ENCODE measurements at regions not wholly inside any gene's neighbourhood (a gene's known extent, or its start where the extent isn't known, plus 50 kb on each side); places are given as distances from the start of the nearest gene placed in this dataset.
A peak's percentile ranks its signal among the peaks of the same experiment; 100 is the strongest.

- Histone ChIP-seq H3K79me2 (ENCODE audit: control insufficient read depth, insufficient read depth, low read length) (no peaks in the 10 kb centered on the region), H3K9me3 (replicated peaks; ENCODE audit: control insufficient read depth, insufficient read depth, low read length) (no peaks in the 10 kb centered on the region; the same call in 2 of the 3 replicates), H3K36me3 (ENCODE audit: control insufficient read depth in 2 of 2, insufficient read depth in 2 of 2, low read length in 1 of 2) (no peaks in the 10 kb centered on the region), H2AFZ (ENCODE audit: control insufficient read depth, low read depth, low read length) (no peak overlapping the region), H4K20me1 (ENCODE audit: control insufficient read depth, insufficient read depth) (no peaks in the 10 kb centered on the region), H3K27me3 (replicated peaks in 1 of 2; ENCODE audit: control insufficient read depth in 2 of 2, insufficient read depth in 2 of 2, low read length in 1 of 2) (no peaks in the 10 kb centered on the region), H3K4me2 (ENCODE audit: control insufficient read depth, insufficient read depth) (no peak overlapping the region), H3K27ac (ENCODE audit: control insufficient read depth, insufficient read depth) (no peak overlapping the region), H3K9ac (ENCODE audit: control insufficient read depth, insufficient read depth, low read length) (no peak overlapping the region), H3K4me3 (no peak overlapping the region), H3K4me1 (ENCODE audit: control insufficient read depth, insufficient read depth, low read length) (no peaks in the 10 kb centered on the region)
- ChIA-PET CTCF (no interaction called here), SMC1A (ENCODE audit: uncharacterized antibody, unreplicated experiment) (interaction anchor here (0.6 kb wide), 1 partner anchor 412 kb away, joined by 3 read pairs; no protein-coding TSS in a partner anchor), RAD21 (ENCODE audit: unreplicated experiment) (no interaction called here), POLR2A (interaction anchor here (0.6 kb wide), 1 partner anchor 567 kb away, joined by 3 read pairs; no protein-coding TSS in a partner anchor)
- intact Hi-C loops (cut with micrococcal nuclease; ENCODE audit: unreplicated experiment) = no loop called here
- 17% methylated on average over 5 of the region's 5 CpGs for WGBS (ENCODE audit: insufficient coverage, insufficient replicate concordance, low lambda C conversion rate, missing lambda C conversion rate)
- DNase-seq (ENCODE audit: low read depth, low spot score) = peak; percentile 7
- no TSS peak for BruUV-seq (replicated peaks)
- no peak for FAIRE-seq
- peak; percentile 65 for ATAC-seq
- in situ Hi-C loops (cut with MboI) = no loop called here
- TF ChIP-seq, protein P1, sequence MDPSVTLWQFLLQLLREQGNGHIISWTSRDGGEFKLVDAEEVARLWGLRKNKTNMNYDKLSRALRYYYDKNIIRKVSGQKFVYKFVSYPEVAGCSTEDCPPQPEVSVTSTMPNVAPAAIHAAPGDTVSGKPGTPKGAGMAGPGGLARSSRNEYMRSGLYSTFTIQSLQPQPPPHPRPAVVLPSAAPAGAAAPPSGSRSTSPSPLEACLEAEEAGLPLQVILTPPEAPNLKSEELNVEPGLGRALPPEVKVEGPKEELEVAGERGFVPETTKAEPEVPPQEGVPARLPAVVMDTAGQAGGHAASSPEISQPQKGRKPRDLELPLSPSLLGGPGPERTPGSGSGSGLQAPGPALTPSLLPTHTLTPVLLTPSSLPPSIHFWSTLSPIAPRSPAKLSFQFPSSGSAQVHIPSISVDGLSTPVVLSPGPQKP (IDR thresholded peaks at IDR 0.05; ENCODE audit: low read depth, low read length) = no peak
- TF ChIP-seq RBBP5 (conservative IDR thresholded peaks at IDR 0.05) (no peak), SREBF1 (IDR thresholded peaks at IDR 0.05; ENCODE audit: low read length) (no peak), BMI1 (IDR thresholded peaks at IDR 0.05; ENCODE audit: borderline replicate concordance) (no peak), MXI1 (IDR thresholded peaks at IDR 0.05; ENCODE audit: low read depth, low read length) (no peak), TCF3 (IDR thresholded peaks at IDR 0.05; ENCODE audit: borderline replicate concordance, insufficient read depth, low read depth, low read length) (no peak), JUND (IDR thresholded peaks at IDR 0.05; ENCODE audit: low read depth, low read length) (no peak), FOS (IDR thresholded peaks at IDR 0.05; ENCODE audit: borderline replicate concordance, extremely low read depth, insufficient read length) (no peak), ZSCAN29 (IDR thresholded peaks at IDR 0.05) (no peak), TCF12 (IDR thresholded peaks at IDR 0.05; ENCODE audit: low read depth, low read length) (no peak), SMARCA5 (IDR thresholded peaks at IDR 0.05) (no peak), MYC (IDR thresholded peaks at IDR 0.05; ENCODE audit: insufficient read depth, insufficient read length, insufficient replicate concordance, low read length, severe bottlenecking) (no peak), DPF2 (IDR thresholded peaks at IDR 0.05) (no peak), PML (IDR thresholded peaks at IDR 0.05; ENCODE audit: low read length) (no peak), KDM1A (IDR thresholded peaks at IDR 0.05; ENCODE audit: borderline replicate concordance) (no peak), CBX5 (IDR thresholded peaks at IDR 0.05; ENCODE audit: low read depth) (no peak)
- TF ChIP-seq, protein P2, sequence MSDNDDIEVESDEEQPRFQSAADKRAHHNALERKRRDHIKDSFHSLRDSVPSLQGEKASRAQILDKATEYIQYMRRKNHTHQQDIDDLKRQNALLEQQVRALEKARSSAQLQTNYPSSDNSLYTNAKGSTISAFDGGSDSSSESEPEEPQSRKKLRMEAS (IDR thresholded peaks at IDR 0.05; ENCODE audit: low read depth, low read length) = no peak
Measured at GRCh38 chr13:109646423-109646822, 140.0 kb downstream of the IRS2 start.

Measured in GM12878 (cell line).